CD8-positive, alpha-beta memory T cell (primary cell): ENCODE measurements at regions not wholly inside any gene's neighbourhood (a gene's known extent, or its start where the extent isn't known, plus 50 kb on each side); places are given as distances from the start of the nearest gene placed in this dataset.

Experiments used
- CTCF ChIA-PET: fragments of 350-600 bp; sonication (Branson Sonifier 250); formaldehyde crosslinking; loops from one replicate; lab custom pipeline; 2021; ENCODE audit warnings: antibody characterized with exemption; lab: Charles Lee
- POLR2A ChIA-PET: fragments of 350-600 bp; sonication (Branson Sonifier 250); formaldehyde crosslinking; loops from one replicate; lab custom pipeline; 2021; ENCODE audit warnings: antibody characterized with exemption; lab: Charles Lee
- DNase-seq, 5 donors: peaks; one replicate each; pipeline versions ENCODE4 v3.0.0 to v3.0.0-alpha.2; 2020 to 2022; ENCODE audit warnings: mixed read lengths in 1 of 5
- H3K27ac ChIP-seq: one replicate; pipeline ENCODE4 v1.7.0; 2013; ENCODE audit warnings: low read depth, mild to moderate bottlenecking, low read length, moderate library complexity
- H3K27me3 ChIP-seq: 2 replicates; pipeline ENCODE4 v1.7.0; 2013; ENCODE audit warnings: low read length, mild to moderate bottlenecking; ENCODE audit not compliant: insufficient read depth, poor library complexity, severe bottlenecking
- H3K36me3 ChIP-seq: 2 replicates; pipeline ENCODE4 v1.7.0; 2013; ENCODE audit warnings: mild to moderate bottlenecking, low read length, moderate library complexity; ENCODE audit not compliant: insufficient read depth
- H3K4me1 ChIP-seq: 2 replicates; pipeline ENCODE4 v1.7.0; 2013; ENCODE audit warnings: mild to moderate bottlenecking, low read length, moderate library complexity; ENCODE audit not compliant: insufficient read depth
- H3K4me3 ChIP-seq: 2 replicates; pipeline ENCODE4 v1.7.0; 2013; ENCODE audit warnings: mild to moderate bottlenecking, low read length
- H3K9me3 ChIP-seq: 2 replicates; pipeline ENCODE4 v1.7.0; 2013; ENCODE audit warnings: mild to moderate bottlenecking, low read length
- H3K27ac Mint-ChIP-seq, 8 donors: one replicate each; pipeline ENCODE4 v1.8.0; 2020 to 2021; ENCODE audit warnings: mixed read lengths in 8 of 8, mild to moderate bottlenecking in 6 of 8, inconsistent platforms in 3 of 8, moderate library complexity in 3 of 8
- H3K27me3 Mint-ChIP-seq, 2 donors: one replicate each; pipeline ENCODE4 v1.8.0; 2020 to 2021; ENCODE audit warnings: mixed read lengths in 2 of 2, mild to moderate bottlenecking in 1 of 2, moderate library complexity in 1 of 2
- H3K36me3 Mint-ChIP-seq, 3 donors: one replicate each; pipeline ENCODE4 v1.8.0; 2020 to 2021; ENCODE audit warnings: mixed read lengths in 3 of 3, inconsistent platforms in 1 of 3, mild to moderate bottlenecking in 1 of 3
- H3K4me1 Mint-ChIP-seq, 3 donors: one replicate each; pipeline ENCODE4 v1.8.0; 2020 to 2021; ENCODE audit warnings: mixed read lengths in 3 of 3, inconsistent platforms in 1 of 3, mild to moderate bottlenecking in 1 of 3
- H3K4me3 Mint-ChIP-seq, 7 donors: one replicate each; pipeline ENCODE4 v1.8.0; 2020 to 2021; ENCODE audit warnings: mixed read lengths in 7 of 7, mild to moderate bottlenecking in 6 of 7, moderate library complexity in 4 of 7, inconsistent platforms in 2 of 7
- H3K9me3 Mint-ChIP-seq, 5 donors: one replicate each; pipeline ENCODE4 v1.8.0; 2020 to 2022; ENCODE audit warnings: mixed read lengths in 5 of 5, mild to moderate bottlenecking in 3 of 5, moderate library complexity in 2 of 5, inconsistent platforms in 1 of 5

GRCh38 chr11:19365743-19366410, 125.1 kb upstream of the E2F8 start:
- POLR2A ChIA-PET: no interaction called here
- Mint-ChIP-seq H3K4me3 (no peak overlapping the region), H3K36me3 (no peaks in the 10 kb centered on the region), H3K27me3 (peaks cover 11 to 14% of the 10 kb centered on the region in 2 donors), H3K9me3 (peaks cover 0 to 3% (median 0%) of the 10 kb centered on the region in 5 donors), H3K27ac (no peak overlapping the region), H3K4me1 (no peaks in the 10 kb centered on the region)
- Histone ChIP-seq H3K4me3 (no peak overlapping the region), H3K27ac (no peak overlapping the region), H3K4me1 (no peaks in the 10 kb centered on the region), H3K36me3 (no peaks in the 10 kb centered on the region), H3K9me3 (no peaks in the 10 kb centered on the region), H3K27me3 (no peaks in the 10 kb centered on the region)
- DNase-seq: no peak
- CTCF ChIA-PET: no interaction called here

GRCh38 chr11:19359221-19360000, 118.7 kb upstream of the E2F8 start:
- no peak overlapping the region for H3K4me3 Mint-ChIP-seq
- H3K9me3 Mint-ChIP-seq: peaks cover 0 to 3% (median 0%) of the 10 kb centered on the region in 5 donors
- no peaks in the 10 kb centered on the region for H3K36me3 Mint-ChIP-seq
- CTCF ChIA-PET: no interaction called here
- no peak for DNase-seq
- Histone ChIP-seq H3K9me3 (no peaks in the 10 kb centered on the region), H3K27ac (no peak overlapping the region), H3K27me3 (no peaks in the 10 kb centered on the region), H3K4me3 (no peak overlapping the region), H3K36me3 (no peaks in the 10 kb centered on the region), H3K4me1 (no peaks in the 10 kb centered on the region)
- H3K4me1 Mint-ChIP-seq: no peaks in the 10 kb centered on the region
- H3K27ac Mint-ChIP-seq: no peak overlapping the region
- POLR2A ChIA-PET: no interaction called here
- H3K27me3 Mint-ChIP-seq: peaks cover 19 to 27% of the 10 kb centered on the region in 2 donors

GRCh38 chr11:19357943-19358342, 117.2 kb upstream of the E2F8 start:
- Mint-ChIP-seq H3K36me3 (no peaks in the 10 kb centered on the region), H3K9me3 (peaks cover 0 to 3% (median 0%) of the 10 kb centered on the region in 5 donors), H3K4me3 (no peak overlapping the region), H3K4me1 (no peaks in the 10 kb centered on the region), H3K27me3 (peaks cover 9 to 26% of the 10 kb centered on the region in 2 donors), H3K27ac (no peak overlapping the region)
- DNase-seq: no peak
- no peaks in the 10 kb centered on the region for H3K27me3 ChIP-seq
- CTCF ChIA-PET: no interaction called here
- POLR2A ChIA-PET: no interaction called here
- no peaks in the 10 kb centered on the region for H3K4me1 ChIP-seq
- no peaks in the 10 kb centered on the region for H3K9me3 ChIP-seq
- no peak overlapping the region for H3K4me3 ChIP-seq
- no peak overlapping the region for H3K27ac ChIP-seq
- no peaks in the 10 kb centered on the region for H3K36me3 ChIP-seq

GRCh38 chr11:19355601-19356000, 114.9 kb upstream of the E2F8 start:
- Histone ChIP-seq H3K4me3 (no peak overlapping the region), H3K9me3 (no peaks in the 10 kb centered on the region), H3K4me1 (no peaks in the 10 kb centered on the region), H3K36me3 (no peaks in the 10 kb centered on the region), H3K27ac (no peak overlapping the region), H3K27me3 (no peaks in the 10 kb centered on the region)
- no peaks in the 10 kb centered on the region for H3K4me1 Mint-ChIP-seq
- no peak overlapping the region for H3K27ac Mint-ChIP-seq
- H3K4me3 Mint-ChIP-seq: no peak overlapping the region
- CTCF ChIA-PET: no interaction called here
- H3K9me3 Mint-ChIP-seq: no peaks in the 10 kb centered on the region
- H3K36me3 Mint-ChIP-seq: no peaks in the 10 kb centered on the region
- DNase-seq: no peak
- POLR2A ChIA-PET: no interaction called here
- H3K27me3 Mint-ChIP-seq: peaks cover 13 to 50% of the 10 kb centered on the region in 2 donors

GRCh38 chr11:19353287-19353850, 112.6 kb upstream of the E2F8 start:
- Histone ChIP-seq H3K9me3 (no peaks in the 10 kb centered on the region), H3K27me3 (peaks cover 3% of the 10 kb centered on the region), H3K4me3 (no peak overlapping the region), H3K27ac (no peak overlapping the region), H3K36me3 (no peaks in the 10 kb centered on the region), H3K4me1 (no peaks in the 10 kb centered on the region)
- Mint-ChIP-seq H3K27ac (no peak overlapping the region), H3K27me3 (peaks cover 29 to 71% of the 10 kb centered on the region in 2 donors), H3K4me3 (no peak overlapping the region), H3K9me3 (no peaks in the 10 kb centered on the region), H3K36me3 (no peaks in the 10 kb centered on the region), H3K4me1 (no peaks in the 10 kb centered on the region)
- CTCF ChIA-PET: no interaction called here
- no peak for DNase-seq
- POLR2A ChIA-PET: no interaction called here

- no peak for DNase-seq
- Histone ChIP-seq H3K4me1 (no peaks in the 10 kb centered on the region), H3K36me3 (no peaks in the 10 kb centered on the region), H3K27ac (no peak overlapping the region), H3K9me3 (no peaks in the 10 kb centered on the region), H3K4me3 (no peak overlapping the region), H3K27me3 (peaks cover 3% of the 10 kb centered on the region)
- no peak overlapping the region for H3K27ac Mint-ChIP-seq
- H3K4me1 Mint-ChIP-seq: no peaks in the 10 kb centered on the region
- H3K4me3 Mint-ChIP-seq: no peak overlapping the region
- no peaks in the 10 kb centered on the region for H3K9me3 Mint-ChIP-seq
- ChIA-PET POLR2A (no interaction called here), CTCF (no interaction called here)
- no peaks in the 10 kb centered on the region for H3K36me3 Mint-ChIP-seq
- peaks cover 31 to 72% of the 10 kb centered on the region in 2 donors for H3K27me3 Mint-ChIP-seq
Measured at GRCh38 chr11:19352771-19353160, 112.0 kb upstream of the E2F8 start.

GRCh38 chr11:19352072-19352770, 111.5 kb upstream of the E2F8 start:
- H3K9me3 ChIP-seq: no peaks in the 10 kb centered on the region
- no peak overlapping the region for H3K27ac ChIP-seq
- Mint-ChIP-seq H3K9me3 (no peaks in the 10 kb centered on the region), H3K36me3 (no peaks in the 10 kb centered on the region), H3K4me1 (no peaks in the 10 kb centered on the region), H3K4me3 (no peak overlapping the region), H3K27ac (no peak overlapping the region), H3K27me3 (peaks cover 34 to 77% of the 10 kb centered on the region in 2 donors)
- no peaks in the 10 kb centered on the region for H3K4me1 ChIP-seq
- DNase-seq: no peak
- H3K4me3 ChIP-seq: no peak overlapping the region
- CTCF ChIA-PET: no interaction called here
- POLR2A ChIA-PET: no interaction called here
- H3K27me3 ChIP-seq: peaks cover 6% of the 10 kb centered on the region
- H3K36me3 ChIP-seq: no peaks in the 10 kb centered on the region

- no peaks in the 10 kb centered on the region for H3K4me1 ChIP-seq
- Mint-ChIP-seq H3K4me3 (no peak overlapping the region), H3K36me3 (no peaks in the 10 kb centered on the region), H3K4me1 (no peaks in the 10 kb centered on the region), H3K27me3 (peaks cover 38 to 85% of the 10 kb centered on the region in 2 donors), H3K9me3 (no peaks in the 10 kb centered on the region), H3K27ac (no peak overlapping the region)
- H3K4me3 ChIP-seq: no peak overlapping the region
- DNase-seq: no peak
- H3K27ac ChIP-seq: no peak overlapping the region
- ChIA-PET POLR2A (no interaction called here), CTCF (no interaction called here)
- H3K9me3 ChIP-seq: no peaks in the 10 kb centered on the region
- H3K27me3 ChIP-seq: peaks cover 12% of the 10 kb centered on the region
- no peaks in the 10 kb centered on the region for H3K36me3 ChIP-seq
Measured at GRCh38 chr11:19351426-19351825, 110.7 kb upstream of the E2F8 start.
